ENCODE measurements at regions not wholly inside any gene's neighbourhood (a gene's known extent, or its start where the extent isn't known, plus 50 kb on each side); places are given as distances from the start of the nearest gene placed in this dataset.

GRCh38 chr3:118828351-118828750 is 206.3 kb downstream of the IGSF11 start:
- no peaks in the 10 kb centered on the region for H3K4me1 ChIP-seq
- H3K36me3 ChIP-seq, result no peaks in the 10 kb centered on the region
- intact Hi-C loops (cut with DNase I; ENCODE audit: low total_unique reads), result no loop called here
- in situ Hi-C loops (cut with MboI; ENCODE audit: low sequenced_read_pairs in 4 of 4), result no loop called here
- no peak for TF ChIP-seq POLR2A (IDR thresholded peaks at IDR 0.05)
- TF ChIP-seq CTCF (IDR thresholded peaks at IDR 0.05 in 4 of 5, conservative IDR thresholded peaks at IDR 0.05 in 1 of 5), result no peak
- no peaks in the 10 kb centered on the region for H3K9me3 ChIP-seq
- no peak overlapping the region for H3K27ac ChIP-seq
- no peak overlapping the region for H3K4me3 ChIP-seq
- no peak for ATAC-seq
- no peaks in the 10 kb centered on the region for H3K27me3 ChIP-seq
- no peak for DNase-seq

- in situ Hi-C loops (cut with MboI; ENCODE audit: low sequenced_read_pairs in 4 of 4), result no loop called here
Observed at GRCh38 chr3:118833075-118833474, 201.6 kb downstream of the IGSF11 start.

GRCh38 chr3:118838871-118839270 is 195.8 kb downstream of the IGSF11 start:
- no peaks in the 10 kb centered on the region for H3K36me3 ChIP-seq
- intact Hi-C loops (cut with DNase I; ENCODE audit: low total_unique reads) (no loop called here), in situ Hi-C loops (cut with MboI; ENCODE audit: low sequenced_read_pairs in 4 of 4) (no loop called here)
- no peaks in the 10 kb centered on the region for H3K9me3 ChIP-seq
- no peaks in the 10 kb centered on the region for H3K4me1 ChIP-seq
- TF ChIP-seq CTCF (IDR thresholded peaks at IDR 0.05 in 4 of 5, conservative IDR thresholded peaks at IDR 0.05 in 1 of 5) (no peak), POLR2A (IDR thresholded peaks at IDR 0.05) (no peak)
- ATAC-seq, result no peak
- H3K27me3 ChIP-seq, result no peaks in the 10 kb centered on the region
- H3K27ac ChIP-seq, result no peak overlapping the region
- no peak for DNase-seq
- H3K4me3 ChIP-seq, result no peak overlapping the region

More at GRCh38 chr3:118833075-118833474, 201.6 kb downstream of the IGSF11 start:
- Histone ChIP-seq H3K4me3 (no peak overlapping the region), H3K36me3 (no peaks in the 10 kb centered on the region), H3K27ac (no peak overlapping the region), H3K9me3 (no peaks in the 10 kb centered on the region), H3K27me3 (no peaks in the 10 kb centered on the region), H3K4me1 (no peaks in the 10 kb centered on the region)
- no peak for DNase-seq
- intact Hi-C loops (cut with DNase I; ENCODE audit: low total_unique reads), result no loop called here
- ATAC-seq, result no peak
- TF ChIP-seq CTCF (IDR thresholded peaks at IDR 0.05 in 4 of 5, conservative IDR thresholded peaks at IDR 0.05 in 1 of 5) (no peak), POLR2A (IDR thresholded peaks at IDR 0.05) (no peak)

GRCh38 chr3:118842147-118842863 is 192.3 kb downstream of the IGSF11 start:
- in situ Hi-C loops (cut with MboI; ENCODE audit: low sequenced_read_pairs in 4 of 4) (no loop called here), intact Hi-C loops (cut with DNase I; ENCODE audit: low total_unique reads) (no loop called here)
- DNase-seq, result no peak
- Histone ChIP-seq H3K4me1 (no peaks in the 10 kb centered on the region), H3K27me3 (no peaks in the 10 kb centered on the region), H3K9me3 (no peaks in the 10 kb centered on the region), H3K27ac (no peak overlapping the region), H3K36me3 (no peaks in the 10 kb centered on the region), H3K4me3 (no peak overlapping the region)
- no peak for ATAC-seq
- no peak for TF ChIP-seq CTCF (IDR thresholded peaks at IDR 0.05 in 4 of 5, conservative IDR thresholded peaks at IDR 0.05 in 1 of 5)
- no peak for TF ChIP-seq POLR2A (IDR thresholded peaks at IDR 0.05)

- Histone ChIP-seq H3K36me3 (no peaks in the 10 kb centered on the region), H3K4me1 (no peaks in the 10 kb centered on the region), H3K27ac (no peak overlapping the region), H3K4me3 (no peak overlapping the region), H3K9me3 (no peaks in the 10 kb centered on the region), H3K27me3 (no peaks in the 10 kb centered on the region)
- intact Hi-C loops (cut with DNase I; ENCODE audit: low total_unique reads), result no loop called here
- in situ Hi-C loops (cut with MboI; ENCODE audit: low sequenced_read_pairs in 4 of 4), result no loop called here
- no peak for DNase-seq
- TF ChIP-seq CTCF (IDR thresholded peaks at IDR 0.05 in 4 of 5, conservative IDR thresholded peaks at IDR 0.05 in 1 of 5) (no peak), POLR2A (IDR thresholded peaks at IDR 0.05) (no peak)
- no peak for ATAC-seq
Observed at GRCh38 chr3:118846176-118846575, 188.5 kb downstream of the IGSF11 start.

Measured in gastrocnemius medialis (tissue), 4 donors.